ENCODE measurements at regions not wholly inside any gene's neighbourhood (a gene's known extent, or its start where the extent isn't known, plus 50 kb on each side); places are given as distances from the start of the nearest gene placed in this dataset.
"Not testable (repeated sequence)": the region's sequence is repeated elsewhere in the genome, so short reads cannot be mapped to it uniquely, and the experiment has no call there.

DNA sequence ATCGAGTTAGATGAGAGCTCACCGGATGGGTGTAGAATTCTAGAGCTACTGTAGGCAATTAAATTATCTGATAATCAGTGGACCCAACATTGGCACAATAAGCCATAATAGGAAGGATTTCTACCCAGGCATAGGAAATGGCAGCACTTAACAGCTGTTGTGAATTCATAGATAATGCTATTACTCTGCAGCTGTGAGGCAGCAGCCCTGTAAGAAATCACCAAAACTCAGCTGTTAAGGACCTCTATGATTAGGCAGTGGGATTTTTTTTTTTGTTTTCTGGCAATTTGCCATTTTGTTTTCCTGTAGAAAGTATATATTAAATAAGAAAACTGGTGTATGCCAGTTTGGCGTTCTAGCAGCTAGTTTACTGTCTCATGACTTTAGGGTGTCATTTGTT, 609.1 kb upstream of the SLC35B3 start:
- DNase-seq: no peak

DNA sequence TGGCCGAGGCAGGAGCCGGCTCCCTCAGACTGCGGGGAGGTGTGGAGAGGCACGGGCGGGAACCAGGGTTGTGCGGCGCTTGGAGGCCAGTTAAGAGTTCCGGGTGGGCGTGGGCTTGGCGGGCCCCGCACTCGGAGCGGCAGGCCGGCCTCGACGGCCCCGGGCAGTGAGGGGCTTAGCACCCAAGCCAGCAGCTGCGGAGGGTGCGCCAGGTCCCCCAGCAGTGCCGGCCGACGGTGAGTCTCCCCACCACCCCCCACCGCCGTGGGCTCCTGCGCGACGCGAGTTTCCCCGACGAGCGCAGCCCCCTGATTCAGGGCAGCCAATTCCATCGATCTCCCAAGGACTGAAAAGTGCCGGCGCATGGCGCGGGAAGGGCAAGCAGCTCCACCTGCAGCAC, 605.4 kb upstream of the SLC35B3 start:
- no peak for DNase-seq

DNA sequence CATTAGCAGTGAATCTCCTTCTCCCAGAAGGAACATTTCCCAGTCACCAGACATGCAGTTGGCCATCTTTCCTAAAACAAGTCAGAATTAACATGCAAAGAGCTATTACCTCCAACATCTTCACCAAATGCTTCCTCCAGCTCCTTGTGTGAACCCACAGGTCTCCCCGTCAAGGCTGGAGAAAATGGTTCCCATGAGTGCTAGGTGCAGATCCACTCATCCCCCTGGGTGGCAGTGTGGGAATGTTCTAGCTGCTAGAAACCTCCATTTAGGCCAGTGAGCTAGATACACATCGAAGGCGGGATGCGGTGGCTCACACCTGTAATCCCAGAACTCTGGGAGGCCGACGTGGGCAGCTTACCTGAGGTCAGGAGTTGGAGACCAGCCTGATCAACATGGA, 603.9 kb upstream of the SLC35B3 start:
- no peak for DNase-seq

DNA sequence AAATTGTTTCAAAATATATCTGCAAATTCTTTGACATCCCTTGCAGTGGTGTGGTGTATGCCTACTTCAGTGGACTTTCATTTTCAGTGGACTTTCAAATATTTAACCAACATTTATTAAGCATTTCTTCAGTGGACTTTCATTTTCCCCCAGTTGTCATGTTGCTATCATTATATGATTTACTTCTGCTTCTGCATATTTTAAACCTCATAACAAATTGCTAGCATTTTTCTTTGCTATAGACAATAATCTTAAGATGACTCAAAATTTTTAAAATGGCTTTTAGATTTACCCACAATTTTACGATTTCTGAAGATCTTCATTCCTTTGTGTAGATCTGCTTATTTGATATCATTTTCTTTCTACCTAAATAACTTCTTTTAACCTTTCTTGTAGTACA, 592.7 kb upstream of the SLC35B3 start:
- no peak for DNase-seq

DNA sequence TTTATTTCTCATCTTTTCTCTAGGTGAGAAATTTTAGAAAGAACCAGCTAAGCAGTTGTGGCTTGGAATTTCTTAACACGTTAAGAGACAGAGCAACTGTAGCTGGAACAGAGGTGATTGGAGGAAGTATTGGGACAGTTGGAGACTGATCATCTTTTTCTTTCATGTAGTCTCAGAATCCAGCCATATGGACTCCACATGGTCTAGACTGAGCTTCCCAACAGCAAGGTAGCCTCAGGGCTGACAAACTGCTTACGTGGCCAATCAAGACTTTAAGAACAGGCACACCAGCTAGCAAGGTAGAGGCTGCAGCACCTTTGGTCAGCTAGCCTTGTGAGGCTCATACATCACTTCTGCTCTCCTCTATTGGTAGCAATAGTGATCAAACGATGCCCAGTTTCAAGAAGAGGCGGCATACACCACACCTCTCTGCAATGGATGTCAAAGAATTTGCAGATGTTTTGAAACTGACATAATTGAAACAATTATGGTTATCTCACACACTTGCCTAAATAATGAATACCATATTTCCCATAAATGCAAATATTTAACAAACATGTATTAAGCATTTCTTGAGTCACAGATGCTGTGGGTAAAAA, 590.5 kb upstream of the SLC35B3 start:
- no peak for DNase-seq

DNA sequence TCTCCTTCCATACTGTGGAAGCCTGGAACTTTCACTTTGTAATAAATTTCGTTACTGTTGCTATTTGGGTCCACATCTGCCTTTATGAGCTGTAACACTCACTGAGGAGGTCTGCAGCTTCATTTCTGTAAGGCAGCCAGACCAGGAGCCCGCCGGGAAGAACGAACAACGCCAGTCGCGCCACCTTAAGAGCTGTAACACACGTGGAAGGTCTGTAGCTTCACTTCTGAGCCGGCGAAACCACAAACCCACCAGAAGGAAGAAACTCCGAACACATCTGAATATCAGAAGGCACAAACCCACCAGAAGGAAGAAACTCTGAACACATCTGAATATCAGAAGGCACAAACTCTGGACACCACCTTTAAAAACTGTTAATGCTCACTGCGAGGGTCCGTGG, 589.9 kb upstream of the SLC35B3 start:
- DNase-seq: no peak

DNA sequence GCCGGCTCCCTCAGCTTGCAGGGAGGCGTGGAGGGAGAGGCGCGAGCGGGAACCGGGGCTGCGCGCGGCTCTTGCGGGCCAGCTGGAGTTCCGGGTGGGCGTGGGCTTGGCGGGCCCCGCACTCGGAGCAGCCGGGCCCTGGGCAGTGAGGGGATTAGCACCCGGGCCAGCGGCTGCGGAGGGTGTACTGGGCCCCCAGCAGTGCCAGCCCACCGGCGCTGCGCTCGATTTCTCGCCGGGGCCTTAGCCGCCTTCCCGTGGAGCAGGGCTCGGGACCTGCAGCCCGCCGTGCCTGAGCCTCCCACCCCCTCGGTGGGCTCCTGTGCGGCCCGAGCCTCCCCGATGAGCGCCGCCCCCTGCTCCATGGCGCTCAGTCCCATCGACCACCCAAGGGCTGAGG, 588.9 kb upstream of the SLC35B3 start:
- not testable (repeated sequence) for DNase-seq

DNA sequence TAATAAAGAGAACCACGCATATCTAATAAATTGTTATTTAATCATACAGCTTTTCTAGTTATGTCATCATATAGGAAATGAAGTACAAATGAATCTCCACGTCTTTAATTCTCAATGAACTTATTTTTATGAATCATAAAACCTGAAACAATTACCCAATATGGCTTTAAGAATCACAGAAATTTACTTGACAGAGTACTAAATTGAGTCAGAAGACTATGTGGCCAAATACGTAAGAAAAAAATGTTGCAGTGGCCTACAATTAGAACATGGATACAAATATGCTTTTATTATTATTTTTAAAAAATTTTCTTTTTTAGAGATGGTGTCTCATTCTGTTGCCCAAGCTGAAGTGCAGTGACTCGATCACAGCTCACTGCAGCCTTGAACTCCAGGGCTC, 584.7 kb upstream of the SLC35B3 start:
- no peak for DNase-seq

DNA sequence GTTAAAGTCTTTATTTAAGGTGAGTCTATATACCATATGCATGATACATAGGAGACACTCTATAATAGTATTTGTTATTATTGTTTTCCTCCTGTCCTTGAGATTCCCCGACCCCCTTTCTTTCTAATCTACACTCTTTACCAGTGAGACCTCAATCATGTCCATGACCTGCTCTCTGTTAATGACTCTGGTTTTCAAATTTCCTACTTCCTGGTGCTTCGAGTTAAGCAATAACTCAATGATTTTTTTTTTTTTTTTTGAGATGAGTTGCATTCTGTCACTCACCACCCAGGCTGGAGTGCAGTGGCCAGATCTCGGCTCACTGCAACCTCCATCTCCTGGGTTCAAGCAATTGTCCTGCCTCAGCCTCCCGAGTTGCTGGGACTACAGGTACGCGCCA, 574.6 kb upstream of the SLC35B3 start:
- no peak for DNase-seq

DNA sequence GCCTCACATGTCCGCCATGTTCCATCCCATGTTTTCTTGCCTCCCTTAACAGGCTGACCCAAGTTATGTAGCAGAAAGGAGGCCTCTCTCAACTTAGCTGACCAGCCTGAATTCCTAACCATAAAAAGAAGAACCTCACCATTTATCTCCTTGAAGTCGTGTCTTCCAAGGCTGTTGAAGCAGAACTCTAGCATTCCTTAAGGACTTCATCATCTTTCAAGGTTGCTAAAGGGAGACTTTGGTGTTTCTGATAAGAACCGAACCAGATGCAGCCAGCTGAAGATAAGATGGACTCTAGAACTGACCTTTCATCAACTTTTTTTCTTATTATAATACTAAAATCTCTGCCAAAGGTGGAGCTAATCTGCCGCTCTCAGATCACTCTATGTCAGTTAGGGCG, 571.7 kb upstream of the SLC35B3 start:
- no peak for DNase-seq

DNA sequence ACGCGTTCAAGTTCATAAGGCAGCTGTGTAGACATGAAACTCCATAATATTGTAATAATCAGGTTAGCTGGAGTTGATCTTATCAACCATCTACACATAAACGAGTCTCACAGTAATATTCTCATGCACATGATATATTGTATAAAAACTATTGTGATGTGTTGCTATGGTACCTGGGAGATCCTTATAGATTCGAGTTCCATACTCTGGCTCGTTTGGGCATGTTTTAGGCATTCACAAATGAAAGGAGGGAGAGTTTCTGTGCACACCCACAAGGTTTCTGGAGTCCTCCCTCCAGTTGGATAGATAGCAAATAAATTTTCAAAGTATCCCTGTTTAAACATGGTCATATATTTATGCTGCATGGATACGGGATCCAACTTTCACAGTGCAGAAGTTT, 567.5 kb upstream of the SLC35B3 start:
- DNase-seq: no peak

DNA sequence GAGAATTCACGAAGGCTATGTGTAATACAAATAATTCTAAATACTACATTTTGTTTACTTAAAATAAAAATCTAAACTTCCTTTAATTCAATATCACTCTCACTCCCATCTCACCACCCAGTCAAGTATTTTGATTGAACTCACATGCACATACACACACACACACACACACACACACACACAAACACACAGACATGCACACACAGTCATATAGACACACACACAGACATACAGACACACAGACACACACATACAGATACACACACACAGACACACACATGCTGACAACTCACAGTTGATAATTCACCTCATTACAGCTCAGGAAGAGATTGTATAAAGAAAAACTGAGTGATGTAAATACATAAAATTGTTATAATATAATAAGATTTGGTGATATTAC, 559.8 kb upstream of the SLC35B3 start:
- no peak for DNase-seq

DNA sequence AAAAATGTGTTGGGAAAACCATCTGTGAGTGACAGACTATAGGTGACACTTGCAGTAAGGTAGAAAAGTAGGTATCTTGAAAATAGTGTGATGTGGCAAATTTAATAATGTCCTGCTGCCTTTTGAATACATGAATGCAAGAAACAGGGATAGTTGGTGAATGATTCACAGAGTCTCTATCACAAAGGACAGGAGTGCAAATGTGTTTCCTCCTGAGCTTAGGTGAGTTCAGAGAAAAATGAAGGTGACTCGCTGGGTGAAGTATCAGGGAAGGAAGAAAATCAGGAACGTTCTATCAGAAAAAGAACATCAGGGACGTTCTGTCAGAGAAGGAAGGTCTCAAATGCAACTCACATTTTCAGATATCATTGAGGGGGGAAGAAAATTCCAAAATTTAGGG, 557.8 kb upstream of the SLC35B3 start:
- no peak for DNase-seq

DNA sequence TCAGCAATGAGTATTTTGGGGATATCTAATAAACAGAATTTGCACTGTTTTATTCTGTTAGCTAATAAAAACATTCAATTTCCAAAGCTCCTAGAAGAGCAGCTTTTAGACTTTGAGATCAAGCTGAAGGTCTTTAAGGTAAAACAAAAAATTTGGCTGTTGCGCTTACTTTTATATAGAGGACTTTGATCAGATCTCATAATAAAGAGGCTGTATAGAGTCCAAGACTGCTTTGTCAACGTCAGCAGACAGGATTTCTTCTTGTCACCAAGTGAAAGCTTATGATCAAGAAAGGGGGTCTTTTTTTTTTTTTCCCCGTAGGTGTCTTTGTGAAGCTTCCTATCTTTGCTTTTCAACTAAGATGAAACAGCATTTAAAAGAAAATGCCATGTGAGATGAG, 556.5 kb upstream of the SLC35B3 start:
- no peak for DNase-seq

DNA sequence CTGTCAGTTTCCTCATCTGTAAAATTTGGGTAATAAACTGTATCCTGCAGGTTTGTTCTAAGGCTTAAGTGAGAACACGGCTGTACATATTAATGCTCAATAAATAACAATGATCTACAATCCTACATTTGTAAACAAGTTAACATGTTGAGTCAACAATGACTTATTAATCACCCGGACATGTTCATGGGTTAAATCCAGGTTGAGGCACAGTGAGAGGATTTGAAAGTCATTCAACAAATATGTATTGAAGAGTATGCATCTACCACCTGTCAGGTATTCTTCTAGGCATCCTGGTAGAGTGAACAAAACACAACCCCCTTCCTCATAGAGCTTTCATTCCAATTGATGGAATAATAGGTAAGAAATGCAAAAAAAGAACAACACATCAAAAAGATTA, 554.7 kb upstream of the SLC35B3 start:
- no peak for DNase-seq

DNA sequence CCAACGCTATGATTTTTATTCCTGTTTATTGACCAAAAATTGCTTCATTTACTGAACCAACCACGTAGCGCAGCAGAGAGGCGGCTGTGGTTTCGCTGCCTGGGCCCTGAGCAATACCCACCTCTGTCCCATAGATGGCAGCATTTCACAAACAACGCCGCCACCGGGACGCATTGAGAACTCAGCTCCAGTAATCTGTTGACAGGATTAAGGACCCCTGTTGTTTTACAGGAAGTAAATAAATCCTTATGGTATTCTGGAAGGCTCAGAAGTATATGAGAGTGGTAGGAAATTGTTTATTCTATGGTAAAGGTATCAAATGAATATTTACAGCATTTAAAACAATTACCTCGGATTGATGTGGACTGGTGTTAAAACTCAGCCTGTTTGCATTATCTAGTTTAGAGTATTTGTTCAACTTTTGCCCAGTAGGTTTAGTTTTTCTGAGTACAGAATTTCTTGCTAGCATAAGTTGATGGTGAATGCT, 547.9 kb upstream of the SLC35B3 start:
- DNase-seq: peak; percentile 33

DNA sequence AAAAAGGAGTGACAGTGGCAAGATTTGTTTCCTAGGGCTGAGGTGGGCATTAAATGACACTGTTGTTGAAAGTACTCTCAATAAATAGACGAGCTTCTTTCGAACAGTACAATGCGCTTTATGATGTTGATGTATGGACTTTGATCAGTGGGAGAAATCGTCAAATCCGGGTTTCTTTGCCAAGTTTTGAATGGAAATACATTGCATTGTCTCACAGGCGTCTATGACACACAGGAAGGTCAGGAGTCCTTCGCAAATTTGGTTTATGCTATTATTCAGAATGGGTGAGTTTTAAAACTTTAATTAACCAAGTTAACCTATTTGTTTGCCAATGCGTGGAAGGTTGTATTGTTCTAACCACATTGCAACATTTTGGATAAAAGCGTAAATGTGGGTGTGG, 547.3 kb upstream of the SLC35B3 start:
- DNase-seq: no peak

DNA sequence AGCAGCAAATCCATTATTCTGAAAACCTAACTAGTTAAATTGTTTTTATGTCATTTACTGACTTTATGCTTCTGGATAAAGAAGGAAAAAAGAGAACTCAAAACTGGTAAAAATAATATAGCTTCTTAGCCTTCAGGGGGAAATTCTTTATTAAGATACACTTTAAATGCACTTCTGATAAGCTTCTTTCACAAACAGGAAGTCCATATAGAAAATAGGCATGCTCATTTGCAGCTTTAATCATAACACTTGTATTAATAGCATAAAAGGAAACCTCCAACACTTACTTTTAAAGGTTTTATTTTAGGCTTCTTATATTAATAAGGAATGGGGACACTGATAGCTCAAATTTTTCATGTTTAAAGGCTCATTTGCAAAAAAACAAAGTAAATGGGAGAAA, 538.0 kb upstream of the SLC35B3 start:
- no peak for DNase-seq

DNA sequence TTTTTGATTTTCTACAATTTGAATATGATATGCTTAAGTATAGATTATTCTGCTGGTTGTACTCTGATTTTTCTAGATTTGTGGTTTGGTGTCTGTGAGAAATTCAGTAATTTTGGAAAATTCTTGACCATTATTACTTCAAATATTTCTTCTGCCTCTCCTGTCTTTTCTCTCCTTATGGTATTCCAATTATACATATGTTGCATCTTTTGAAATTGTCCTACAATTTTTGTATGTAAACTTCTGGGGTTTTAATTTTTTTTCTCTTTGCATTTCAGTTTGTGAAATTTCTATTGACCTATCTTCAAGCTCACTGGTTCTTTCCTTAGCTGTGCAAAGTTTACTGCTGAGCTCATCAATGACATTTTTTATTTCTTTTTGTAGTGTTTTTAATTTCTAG, 534.4 kb upstream of the SLC35B3 start:
- no peak for DNase-seq

DNA sequence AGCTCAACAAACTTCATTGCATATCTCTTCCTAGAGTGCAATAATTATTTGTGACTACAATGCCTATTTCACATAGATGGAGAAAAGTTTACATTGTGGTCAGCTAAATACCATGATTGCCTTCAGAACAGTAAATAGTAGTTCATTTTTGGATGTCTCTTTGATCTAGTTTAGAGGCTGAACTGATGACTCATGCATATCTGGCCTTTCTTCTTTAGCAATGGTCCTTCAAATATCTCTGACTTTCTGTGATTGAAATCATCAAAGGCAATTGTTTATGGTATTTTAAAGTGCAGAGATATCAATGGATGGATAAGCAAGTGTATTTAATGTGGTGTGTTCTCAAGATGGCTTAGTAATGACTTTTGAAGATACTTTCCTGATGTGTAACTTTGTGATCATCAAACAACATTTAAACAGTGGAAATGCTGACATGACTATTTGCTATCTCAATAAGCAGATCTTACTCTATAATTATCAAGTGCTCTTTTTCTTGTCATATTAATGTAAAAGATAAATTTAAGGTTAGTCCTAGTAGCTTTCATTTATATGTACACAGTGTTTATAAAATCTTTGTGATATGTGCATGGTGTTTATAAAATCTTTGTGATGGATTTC, 523.7 kb upstream of the SLC35B3 start:
- no peak for DNase-seq

DNA sequence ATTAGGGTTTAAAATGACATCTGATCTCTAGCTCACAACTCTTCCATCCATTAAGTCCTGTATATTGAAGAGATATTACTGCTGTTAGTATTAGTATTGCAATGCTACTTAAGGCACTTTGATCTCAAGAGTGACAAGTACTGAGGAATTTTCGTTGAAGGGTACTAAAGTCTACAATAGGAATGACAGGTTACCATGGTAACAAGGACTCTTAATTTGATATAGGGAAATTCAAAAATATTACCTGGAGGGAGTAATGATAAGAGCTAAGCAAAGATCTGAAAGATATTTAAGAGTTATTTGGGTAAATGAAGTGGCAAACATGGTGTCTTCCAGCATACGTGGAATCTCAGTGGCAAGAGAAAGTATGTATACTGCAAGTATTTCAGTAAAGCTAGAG, 518.0 kb upstream of the SLC35B3 start:
- no peak for DNase-seq

DNA sequence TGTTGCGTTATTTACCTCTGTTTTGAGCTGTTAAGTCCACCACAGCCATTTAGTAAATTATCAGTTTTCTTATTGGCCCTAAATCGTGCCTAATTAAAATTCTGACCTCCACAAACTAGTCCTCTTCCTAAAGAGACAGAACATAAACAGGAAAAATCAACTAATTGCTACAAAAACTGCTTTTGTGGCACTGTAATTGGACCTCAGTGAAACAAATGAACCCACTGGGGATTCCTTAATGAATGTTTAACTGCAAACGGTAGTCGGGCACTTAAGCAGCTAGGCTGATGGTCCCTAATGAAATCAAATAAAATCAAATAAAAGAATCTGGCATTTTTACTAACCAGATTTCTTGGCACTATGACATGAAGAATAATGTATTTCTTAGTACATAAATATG, 513.4 kb upstream of the SLC35B3 start:
- no peak for DNase-seq

DNA sequence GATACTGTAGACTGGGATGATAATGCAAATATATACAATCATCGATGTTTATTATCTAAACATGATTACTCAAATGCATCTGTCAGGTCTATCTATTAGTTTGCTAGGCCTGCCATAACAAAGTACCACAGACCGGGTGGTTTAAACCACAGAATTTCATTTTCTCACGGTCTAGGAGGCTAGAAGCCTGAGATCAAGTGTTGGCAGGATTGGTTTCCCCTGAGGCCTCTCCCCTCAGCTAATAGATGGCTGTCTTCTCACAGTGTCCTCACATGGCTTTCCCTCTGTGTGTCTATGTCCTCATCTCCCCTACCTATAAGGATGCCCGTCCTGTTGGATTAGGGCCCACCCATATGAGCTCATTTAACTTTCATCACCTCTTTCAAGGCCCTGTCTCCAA, 512.6 kb upstream of the SLC35B3 start:
- DNase-seq: no peak

DNA sequence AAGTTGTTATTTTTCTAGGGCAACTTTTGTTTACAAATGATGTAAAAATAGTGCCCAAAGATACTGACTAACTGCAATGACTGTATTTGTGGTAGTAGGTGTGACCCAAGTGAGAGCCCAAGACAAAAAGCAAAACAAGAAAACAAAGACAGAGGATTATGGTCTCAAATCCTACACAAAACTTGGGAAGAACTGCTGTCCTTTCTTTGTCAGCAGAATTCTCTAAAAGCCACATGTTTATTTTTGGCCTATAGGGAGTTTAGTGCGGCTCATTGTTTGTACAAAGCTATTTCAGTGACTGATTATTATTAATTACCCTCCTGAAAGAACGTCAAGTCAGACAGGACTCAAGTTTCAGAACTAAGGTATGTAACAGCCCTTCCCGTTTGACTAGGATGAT, 509.2 kb upstream of the SLC35B3 start:
- DNase-seq: no peak

DNA sequence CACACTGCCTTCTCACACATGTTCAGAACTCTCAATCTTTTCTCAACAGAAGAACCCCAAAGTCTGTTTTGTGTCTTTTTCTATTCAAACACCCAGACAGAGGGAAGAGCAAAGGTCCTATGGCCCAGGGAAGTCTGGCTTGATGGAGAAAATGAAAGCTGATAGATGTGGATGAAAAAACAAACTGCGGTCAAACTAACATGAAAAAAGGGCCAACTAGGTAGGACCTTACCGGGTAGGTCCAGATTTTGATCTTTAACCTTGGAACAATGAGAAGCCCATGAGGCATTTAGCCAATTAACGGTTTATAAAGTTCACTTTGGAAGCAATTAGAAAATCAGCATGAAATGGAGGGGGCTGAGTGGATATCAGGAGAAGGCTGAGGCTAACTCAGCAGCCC, 507.7 kb upstream of the SLC35B3 start:
- DNase-seq: no peak
